ENCODE measurements at regions not wholly inside any gene's neighbourhood (a gene's known extent, or its start where the extent isn't known, plus 50 kb on each side); places are given as distances from the start of the nearest gene placed in this dataset.

DNA sequence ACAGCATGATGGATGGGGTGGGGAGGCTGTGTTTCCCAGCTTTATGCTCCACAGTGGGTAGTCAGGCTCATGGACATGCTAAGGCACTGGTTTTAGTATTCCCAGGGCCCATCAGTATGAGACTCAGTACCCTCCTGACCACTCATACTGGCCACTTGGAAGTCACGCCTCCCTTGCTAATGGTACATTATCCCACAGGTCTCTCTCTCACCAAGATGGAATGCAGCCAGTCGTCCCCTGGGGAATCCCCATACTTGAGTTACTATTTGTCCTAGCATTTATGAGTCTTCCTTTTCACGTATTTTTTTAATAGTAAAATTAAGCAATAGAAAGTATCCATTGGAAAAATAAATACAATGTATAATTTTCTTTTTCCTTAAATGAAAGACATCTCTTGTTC lies 80.6 kb upstream of the TBX20 start:
- TF ChIP-seq, protein P1, sequence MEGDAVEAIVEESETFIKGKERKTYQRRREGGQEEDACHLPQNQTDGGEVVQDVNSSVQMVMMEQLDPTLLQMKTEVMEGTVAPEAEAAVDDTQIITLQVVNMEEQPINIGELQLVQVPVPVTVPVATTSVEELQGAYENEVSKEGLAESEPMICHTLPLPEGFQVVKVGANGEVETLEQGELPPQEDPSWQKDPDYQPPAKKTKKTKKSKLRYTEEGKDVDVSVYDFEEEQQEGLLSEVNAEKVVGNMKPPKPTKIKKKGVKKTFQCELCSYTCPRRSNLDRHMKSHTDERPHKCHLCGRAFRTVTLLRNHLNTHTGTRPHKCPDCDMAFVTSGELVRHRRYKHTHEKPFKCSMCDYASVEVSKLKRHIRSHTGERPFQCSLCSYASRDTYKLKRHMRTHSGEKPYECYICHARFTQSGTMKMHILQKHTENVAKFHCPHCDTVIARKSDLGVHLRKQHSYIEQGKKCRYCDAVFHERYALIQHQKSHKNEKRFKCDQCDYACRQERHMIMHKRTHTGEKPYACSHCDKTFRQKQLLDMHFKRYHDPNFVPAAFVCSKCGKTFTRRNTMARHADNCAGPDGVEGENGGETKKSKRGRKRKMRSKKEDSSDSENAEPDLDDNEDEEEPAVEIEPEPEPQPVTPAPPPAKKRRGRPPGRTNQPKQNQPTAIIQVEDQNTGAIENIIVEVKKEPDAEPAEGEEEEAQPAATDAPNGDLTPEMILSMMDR (IDR thresholded peaks at IDR 0.05), result no peak
- TF ChIP-seq POLR2A (IDR thresholded peaks at IDR 0.05), result no peak
